Dermis blood vessel endothelial cell (primary cell): ENCODE measurements at regions not wholly inside any gene's neighbourhood (a gene's known extent, or its start where the extent isn't known, plus 50 kb on each side); places are given as distances from the start of the nearest gene placed in this dataset.
"Not testable (repeated sequence)": the region's sequence is repeated elsewhere in the genome, so short reads cannot be mapped to it uniquely, and the experiment has no call there.

Source experiments
- DNase-seq: peaks from one replicate; pipeline ENCODE4 v3.0.0; 2010

GRCh38 chr16:59591480-59591879 lies 857.4 kb upstream of the GOT2 start:
- DNase-seq, result no peak

GRCh38 chr16:59590845-59591244 lies 856.7 kb upstream of the GOT2 start:
- no peak for DNase-seq

DNA sequence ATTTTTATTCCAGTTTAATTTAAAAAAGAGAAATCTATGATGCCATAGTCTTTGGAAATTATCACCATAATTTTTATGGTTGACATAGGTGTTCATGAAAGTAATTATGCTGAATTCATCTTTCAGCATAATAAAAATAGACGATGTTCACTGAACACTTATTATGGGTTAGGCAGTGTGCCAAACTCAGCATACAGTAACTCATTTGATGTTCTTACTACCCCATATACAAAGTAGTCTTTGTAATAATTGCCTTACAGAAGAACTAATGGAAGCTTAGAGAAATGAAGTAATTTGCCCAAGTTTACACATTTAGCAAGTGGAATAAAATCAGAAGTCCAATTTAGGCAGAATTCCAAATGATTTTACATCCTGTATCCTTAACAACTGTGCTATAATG lies 852.2 kb upstream of the GOT2 start:
- no peak for DNase-seq

DNA sequence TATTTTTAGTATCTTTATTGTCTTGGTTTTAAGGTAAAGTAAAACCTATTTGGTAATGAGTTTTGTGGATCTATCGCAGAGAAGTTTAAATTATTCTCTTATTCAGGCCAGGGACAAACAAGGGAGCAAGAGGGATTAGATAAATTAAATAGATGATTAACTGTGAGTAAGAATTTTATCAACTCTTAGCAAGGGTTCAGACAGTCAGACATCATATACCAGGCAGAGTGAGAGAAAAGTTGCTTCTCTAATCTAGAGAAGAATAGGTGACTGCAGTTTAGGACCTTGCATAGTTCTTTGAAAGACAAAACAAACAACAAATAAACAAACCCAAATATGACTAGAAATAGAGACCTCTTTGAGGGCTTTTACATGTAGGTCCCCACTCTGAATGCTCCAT lies 840.2 kb upstream of the GOT2 start:
- DNase-seq, result no peak

DNA sequence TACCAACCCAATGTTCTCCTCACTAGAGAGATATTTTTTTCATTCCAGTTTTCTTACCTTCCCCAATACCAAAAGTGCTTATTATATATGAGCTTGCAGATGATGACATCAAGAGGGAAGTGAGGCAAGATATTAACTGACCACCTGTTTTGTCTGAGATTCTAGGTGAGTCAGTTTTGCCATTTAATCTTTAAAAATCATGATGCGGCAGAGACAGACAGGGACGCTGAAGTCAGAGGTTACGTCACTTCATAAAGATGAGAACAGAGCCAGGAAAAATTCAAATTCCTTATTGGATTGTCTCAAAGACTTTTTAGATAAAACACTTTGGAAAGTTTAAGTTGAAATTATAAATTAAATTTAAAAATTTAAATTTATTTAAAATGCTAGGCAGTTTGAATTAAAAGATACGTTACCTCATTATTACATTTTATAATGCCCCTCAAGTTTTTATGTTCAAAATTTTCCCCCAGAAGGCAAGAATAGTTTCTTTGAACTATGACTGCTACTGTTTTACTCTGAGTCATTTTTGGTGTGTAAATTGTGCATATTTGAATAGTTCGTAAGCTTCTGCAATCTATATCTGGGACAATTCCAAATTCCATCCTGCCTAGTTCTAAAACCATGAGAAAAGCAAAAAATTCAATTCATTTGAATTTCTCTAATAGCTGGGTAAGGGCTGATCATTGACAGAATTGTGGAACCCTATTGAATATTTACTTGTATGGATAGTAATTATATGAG lies 839.6 kb upstream of the GOT2 start:
- no peak for DNase-seq

DNA sequence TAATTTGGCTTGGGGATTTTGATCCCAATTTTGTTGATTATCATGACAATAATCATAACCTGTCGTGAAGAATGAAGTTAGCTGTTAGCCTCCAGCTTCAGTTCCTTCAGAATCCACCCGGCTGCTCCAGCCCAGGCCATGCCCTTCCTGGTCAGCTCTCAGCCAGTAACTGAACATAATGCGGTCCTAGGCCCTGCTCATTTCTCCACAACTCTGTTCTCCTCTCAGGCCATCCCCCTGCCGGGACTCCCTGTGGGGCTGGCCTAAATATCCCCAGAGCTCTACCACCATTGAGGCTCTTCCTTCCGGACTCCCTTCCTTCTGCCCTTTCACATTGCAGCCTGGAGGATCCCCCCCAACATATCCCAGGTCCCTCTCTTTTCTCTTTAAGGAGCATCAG lies 833.4 kb upstream of the GOT2 start:
- DNase-seq, result no peak

GRCh38 chr16:59566446-59566845 lies 832.3 kb upstream of the GOT2 start:
- no peak for DNase-seq

DNA sequence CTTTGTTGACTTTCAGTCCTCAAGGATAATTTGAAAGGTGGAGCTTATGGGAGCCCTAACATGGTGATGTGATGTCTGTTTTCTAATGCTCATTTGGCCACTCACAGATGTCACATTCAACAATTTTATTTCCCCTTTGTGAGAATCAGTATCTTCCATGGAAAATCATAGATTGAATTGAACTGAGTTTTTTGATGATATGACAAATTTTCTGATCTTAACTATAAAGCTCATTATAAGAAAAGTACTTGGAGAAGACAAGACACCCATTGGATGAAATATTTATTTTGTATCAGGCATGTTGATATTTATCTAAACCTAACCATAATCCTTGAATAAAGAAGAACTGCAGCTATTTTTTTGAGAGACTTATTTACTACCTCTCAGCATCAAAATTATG lies 824.6 kb upstream of the GOT2 start:
- no peak for DNase-seq

- no peak for DNase-seq
Observed at GRCh38 chr16:59552164-59552563, 818.0 kb upstream of the GOT2 start.

DNA sequence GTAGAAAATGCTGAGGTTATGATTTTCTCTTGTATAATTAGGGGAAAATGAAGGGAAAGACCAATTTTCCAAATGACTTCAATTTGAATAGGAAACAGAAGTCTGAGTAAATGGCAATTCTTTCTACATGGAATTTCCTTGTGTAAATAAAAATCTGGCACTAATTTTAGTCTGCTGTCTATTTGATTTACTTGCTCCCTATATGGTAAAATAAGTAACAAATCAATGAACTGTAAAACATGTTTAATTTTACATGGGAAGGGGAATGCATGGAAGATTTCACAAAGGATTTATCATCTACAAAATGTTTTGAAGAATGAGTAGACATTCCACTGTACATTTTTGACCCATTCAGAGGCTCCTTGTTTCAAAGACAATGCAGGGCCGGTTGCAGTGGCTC lies 811.6 kb upstream of the GOT2 start:
- DNase-seq, result no peak

DNA sequence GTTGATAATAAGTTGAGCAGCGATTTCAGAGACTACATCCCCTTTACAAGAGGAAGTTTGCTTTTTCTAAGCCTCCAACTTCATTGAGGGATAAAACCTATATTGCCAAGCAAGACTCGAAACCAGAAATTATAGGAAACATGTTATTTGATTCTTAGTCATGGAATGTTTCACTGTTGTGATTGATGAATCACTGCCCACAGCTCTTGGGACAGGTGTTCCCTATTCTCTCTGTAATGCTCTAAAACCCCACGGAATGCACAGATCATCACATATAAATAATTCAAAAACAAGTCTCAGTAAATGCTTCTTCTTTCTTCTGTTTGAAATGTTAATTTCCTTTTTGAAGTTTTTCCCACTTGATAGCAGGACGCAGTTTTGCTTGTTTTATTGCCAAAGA lies 809.5 kb upstream of the GOT2 start:
- no peak for DNase-seq

GRCh38 chr16:59540621-59541020 lies 806.5 kb upstream of the GOT2 start:
- DNase-seq, result no peak

- no peak for DNase-seq
Observed at GRCh38 chr16:59535298-59535697, 801.2 kb upstream of the GOT2 start.

- DNase-seq, result no peak
Observed at GRCh38 chr16:59527206-59527997, 793.3 kb upstream of the GOT2 start.

GRCh38 chr16:59522826-59523225 lies 788.7 kb upstream of the GOT2 start:
- DNase-seq, result no peak

- not testable (repeated sequence) for DNase-seq
Observed at GRCh38 chr16:59518721-59519120, 784.6 kb upstream of the GOT2 start.

DNA sequence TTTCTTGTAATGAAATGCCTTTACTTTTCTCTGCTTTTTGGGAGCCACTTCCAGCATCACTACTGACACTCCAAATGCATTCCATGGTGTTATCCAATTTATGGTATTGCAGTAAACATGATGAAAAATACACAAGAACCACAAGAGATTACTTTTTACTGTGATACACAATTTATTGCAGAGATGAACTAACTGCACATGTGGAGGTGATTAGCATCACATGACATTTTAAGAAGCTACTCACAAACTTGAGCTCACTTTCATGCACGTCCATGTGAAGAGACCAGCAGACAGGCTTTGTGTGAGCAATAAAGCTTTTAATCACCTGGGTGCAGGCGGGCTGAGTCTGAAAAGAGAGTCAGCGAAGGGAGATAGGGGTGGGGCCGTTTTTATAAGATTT lies 780.5 kb upstream of the GOT2 start:
- no peak for DNase-seq

- DNase-seq, result no peak
Observed at GRCh38 chr16:59510008-59510424, 775.9 kb upstream of the GOT2 start.

DNA sequence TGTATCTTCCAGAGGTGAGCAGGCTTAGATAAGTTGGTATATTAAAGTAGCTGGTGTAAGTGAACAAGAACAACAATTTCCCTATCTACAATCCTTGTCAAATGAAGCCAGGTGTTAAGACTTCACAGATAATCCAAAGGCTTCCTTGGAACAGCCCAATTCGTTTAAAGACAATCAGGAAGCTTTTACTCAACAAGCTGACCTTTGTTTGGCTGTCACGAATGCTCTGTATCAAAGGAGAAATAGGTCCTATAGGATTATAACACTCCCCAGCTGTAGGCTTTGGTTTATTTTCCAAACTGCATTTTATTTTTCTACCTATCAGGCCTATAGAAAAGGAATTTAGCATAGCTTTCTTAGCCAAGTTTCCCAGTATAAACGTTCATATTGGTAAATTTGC lies 766.5 kb upstream of the GOT2 start:
- DNase-seq, result no peak

DNA sequence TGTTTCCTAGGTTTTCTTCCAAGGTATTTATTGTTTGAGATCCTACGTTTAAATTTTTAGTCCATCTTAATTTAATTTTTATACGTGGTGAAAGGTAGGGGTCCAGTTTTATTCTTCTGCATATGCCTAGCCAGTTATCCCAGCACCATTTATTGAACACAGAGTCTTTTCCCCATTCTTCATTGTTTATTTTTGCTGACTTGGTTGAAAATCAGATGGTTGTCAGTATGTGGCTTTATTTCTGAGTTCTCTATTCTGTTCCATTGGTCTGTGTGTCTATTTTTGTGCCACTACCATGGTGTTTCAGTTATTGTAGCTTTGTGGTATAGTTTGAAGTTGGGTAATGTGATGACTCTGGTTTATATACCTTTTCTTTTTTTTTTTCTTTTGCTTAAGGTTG lies 753.0 kb upstream of the GOT2 start:
- DNase-seq, result no peak

DNA sequence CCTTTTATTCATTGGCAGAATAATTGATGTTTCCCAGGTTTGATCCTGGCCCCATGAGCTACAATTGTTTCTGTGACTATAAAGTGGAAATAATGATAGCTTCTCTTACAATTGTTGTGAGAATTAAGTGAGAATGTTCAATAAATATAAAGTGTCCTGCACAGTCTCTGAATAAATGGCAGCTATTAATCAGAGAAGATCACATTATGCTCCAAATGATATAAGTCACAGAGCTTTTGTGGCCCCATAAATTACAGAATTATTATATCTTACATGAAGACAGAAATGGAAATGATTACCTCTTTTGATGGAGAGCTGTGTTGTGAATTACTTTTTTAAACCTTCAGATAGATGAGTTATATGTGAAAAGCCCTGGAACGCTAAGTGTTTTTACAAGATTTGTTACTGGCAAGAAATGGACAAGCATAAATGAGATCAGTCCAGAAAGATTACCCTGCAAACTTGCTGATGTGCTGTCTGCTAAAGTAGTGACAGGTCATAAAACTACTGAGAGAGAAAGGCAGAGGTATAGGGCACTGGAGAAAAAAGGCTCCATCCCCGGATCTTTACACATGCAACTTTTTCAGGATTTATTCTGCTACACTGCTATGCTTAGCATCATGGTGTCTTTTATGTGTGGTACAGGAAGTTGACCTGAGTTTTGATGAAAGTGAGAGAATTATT lies 750.9 kb upstream of the GOT2 start:
- no peak for DNase-seq

DNA sequence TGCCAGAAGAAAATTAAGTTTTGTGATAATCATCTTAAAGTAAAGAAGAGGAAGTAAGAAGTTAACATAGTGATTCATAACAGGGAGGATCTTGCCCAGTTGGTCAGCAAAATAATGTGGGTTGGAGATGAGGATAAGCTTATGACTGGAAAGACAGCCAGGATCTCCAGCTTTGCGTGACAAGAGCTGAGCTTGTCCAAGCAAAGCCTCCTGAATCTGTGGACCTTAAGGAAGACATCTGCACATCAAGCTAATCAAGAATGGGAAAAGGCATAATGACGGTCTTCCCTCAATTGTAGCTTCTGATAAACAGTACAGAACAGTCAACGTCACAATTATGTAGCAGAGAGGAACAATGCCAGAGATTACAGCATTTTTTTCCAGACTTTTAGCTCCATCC lies 744.7 kb upstream of the GOT2 start:
- peak; percentile 26 for DNase-seq

DNA sequence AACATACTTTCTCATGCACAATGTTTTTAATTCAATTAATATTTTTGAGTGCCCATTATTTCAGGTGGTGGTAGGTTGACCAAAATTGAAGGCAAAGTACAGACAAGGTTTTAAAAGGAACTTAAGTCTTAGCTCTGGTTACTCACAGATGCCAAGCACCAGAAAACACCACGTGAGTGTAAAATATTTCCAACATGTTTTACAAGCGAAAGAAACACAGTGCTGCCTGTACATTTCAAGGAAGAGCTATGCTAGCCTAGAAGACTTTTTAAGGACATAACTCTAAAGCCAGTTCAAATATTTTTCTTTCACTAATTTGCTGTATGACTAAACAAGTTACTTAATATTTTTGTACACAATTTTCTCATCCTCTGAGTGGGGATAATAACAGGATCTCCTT lies 736.4 kb upstream of the GOT2 start:
- DNase-seq, result no peak

DNA sequence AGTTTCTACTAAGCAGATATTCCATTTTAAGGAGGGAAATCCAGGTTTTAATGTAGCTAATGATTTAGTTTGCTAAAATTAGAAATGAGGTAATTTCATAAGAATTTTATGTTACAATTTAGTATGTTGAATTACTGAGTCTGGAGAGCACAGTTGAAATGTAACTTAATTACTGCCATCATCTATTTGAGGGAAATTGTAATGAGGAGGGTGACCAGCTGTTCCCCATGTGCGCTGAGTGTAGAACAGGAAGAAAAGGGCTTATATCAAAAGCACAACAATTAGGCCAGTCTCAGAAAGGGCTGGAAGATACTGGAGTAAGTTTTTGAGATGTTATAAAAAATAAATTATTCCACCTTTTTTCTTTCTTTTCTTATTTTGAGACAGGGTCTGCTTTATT lies 735.1 kb upstream of the GOT2 start:
- no peak for DNase-seq
